ENCODE measurements at regions not wholly inside any gene's neighbourhood (a gene's known extent, or its start where the extent isn't known, plus 50 kb on each side); places are given as distances from the start of the nearest gene placed in this dataset.

DNA sequence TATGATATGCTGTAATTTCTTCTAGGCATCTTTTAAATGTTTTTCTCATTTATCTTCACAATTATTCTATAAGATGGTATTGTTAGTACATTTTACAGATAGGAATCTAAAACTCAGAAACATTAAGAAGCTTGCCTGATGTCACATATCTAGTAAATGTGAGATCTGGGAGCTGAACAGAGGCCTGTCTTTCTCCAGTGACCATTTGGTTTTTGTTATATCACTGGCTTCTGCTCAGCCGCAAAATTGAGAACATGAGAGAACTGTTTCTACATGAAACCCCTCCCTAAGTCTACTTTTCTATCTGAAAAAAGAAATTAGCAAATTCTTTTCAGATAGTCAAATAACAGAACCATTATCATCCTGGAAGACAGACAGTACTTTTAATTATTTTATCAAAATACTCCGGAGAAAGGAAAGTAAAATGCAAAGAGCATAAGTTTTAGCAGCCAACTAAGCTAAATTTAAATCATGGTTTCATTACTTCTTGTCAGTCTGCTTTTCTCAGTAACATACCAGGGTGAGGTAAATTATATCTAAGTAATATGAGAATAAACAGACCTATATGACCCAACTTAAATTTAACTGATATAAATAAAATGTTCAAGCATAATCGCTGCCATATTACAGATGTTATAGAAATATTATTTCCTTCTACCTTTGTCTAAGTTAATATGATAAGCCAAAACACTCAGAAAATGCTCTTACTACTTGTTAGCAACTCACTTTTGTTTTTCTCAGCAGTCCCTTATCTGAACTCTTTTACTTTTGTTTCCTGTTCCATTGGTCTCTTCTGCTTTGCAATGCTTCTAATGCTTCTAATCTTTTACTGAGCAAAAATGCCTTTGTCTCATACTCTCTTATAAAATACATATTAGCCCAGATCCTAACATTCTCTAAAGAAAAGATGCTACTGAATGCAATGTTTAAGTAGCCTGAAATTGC is 68.0 kb upstream of the MBNL1 start:
- Histone ChIP-seq H4K20me1 (ENCODE audit: insufficient read depth) (no peaks in the 10 kb centered on the region), H3K9ac (peak overlapping the region; percentile 72), H3K27me3 (ENCODE audit: insufficient read depth, low read depth) (no peaks in the 10 kb centered on the region), H3K4me2 (peak overlapping the region; percentile 85), H3K36me3 (ENCODE audit: insufficient read depth) (no peaks in the 10 kb centered on the region), H2AFZ (ENCODE audit: low read depth) (peak overlapping the region; percentile 6; the same call in 1 of the 2 replicates), H3K4me3 (IDR thresholded peaks at IDR 0.05; ENCODE audit: insufficient read depth, low read depth, low read length) (no peak overlapping the region), H3K4me1 (ENCODE audit: low read depth, poor library complexity, severe bottlenecking) (peaks cover 86% of the 10 kb centered on the region), H3K79me2 (ENCODE audit: insufficient read depth, low read depth) (peaks cover 100% of the 10 kb centered on the region), H3K27ac (peak overlapping the region; percentile 87)
- TF ChIP-seq CTCF (conservative IDR thresholded peaks at IDR 0.05; ENCODE audit: low read depth, low read length), result no peak

- H3K4me2 ChIP-seq, result peak overlapping the region; percentile 85
- peak overlapping the region; percentile 72 for H3K9ac ChIP-seq
- H4K20me1 ChIP-seq (ENCODE audit: insufficient read depth), result no peaks in the 10 kb centered on the region
- peak overlapping the region; percentile 2 for H2AFZ ChIP-seq (ENCODE audit: low read depth)
- TF ChIP-seq CTCF (conservative IDR thresholded peaks at IDR 0.05; ENCODE audit: low read depth, low read length), result no peak
- H3K27ac ChIP-seq, result peak overlapping the region; percentile 87
- no peaks in the 10 kb centered on the region for H3K27me3 ChIP-seq (ENCODE audit: insufficient read depth, low read depth)
- peaks cover 87% of the 10 kb centered on the region for H3K79me2 ChIP-seq (ENCODE audit: insufficient read depth, low read depth)
- peak overlapping the region; percentile 85 for H3K4me3 ChIP-seq (IDR thresholded peaks at IDR 0.05; ENCODE audit: insufficient read depth, low read depth, low read length)
- peaks cover 74% of the 10 kb centered on the region for H3K4me1 ChIP-seq (ENCODE audit: low read depth, poor library complexity, severe bottlenecking)
- H3K36me3 ChIP-seq (ENCODE audit: insufficient read depth), result no peaks in the 10 kb centered on the region
Measured at GRCh38 chr3:152202976-152203626, 65.6 kb upstream of the MBNL1 start.

- peak overlapping the region; percentile 2; the same call in 1 of the 2 replicates for H2AFZ ChIP-seq (ENCODE audit: low read depth)
- no peaks in the 10 kb centered on the region for H3K36me3 ChIP-seq (ENCODE audit: insufficient read depth)
- H3K4me3 ChIP-seq (IDR thresholded peaks at IDR 0.05; ENCODE audit: insufficient read depth, low read depth, low read length), result peak overlapping the region; percentile 85
- H3K27me3 ChIP-seq (ENCODE audit: insufficient read depth, low read depth), result no peaks in the 10 kb centered on the region
- H4K20me1 ChIP-seq (ENCODE audit: insufficient read depth), result no peaks in the 10 kb centered on the region
- peaks cover 82% of the 10 kb centered on the region for H3K79me2 ChIP-seq (ENCODE audit: insufficient read depth, low read depth)
- peak overlapping the region; percentile 85 for H3K4me2 ChIP-seq
- no peak for TF ChIP-seq CTCF (conservative IDR thresholded peaks at IDR 0.05; ENCODE audit: low read depth, low read length)
- H3K4me1 ChIP-seq (ENCODE audit: low read depth, poor library complexity, severe bottlenecking), result peaks cover 69% of the 10 kb centered on the region
- peak overlapping the region; percentile 87 for H3K27ac ChIP-seq
- peak overlapping the region; percentile 72 for H3K9ac ChIP-seq
Measured at GRCh38 chr3:152203652-152204051, 65.1 kb upstream of the MBNL1 start.

DNA sequence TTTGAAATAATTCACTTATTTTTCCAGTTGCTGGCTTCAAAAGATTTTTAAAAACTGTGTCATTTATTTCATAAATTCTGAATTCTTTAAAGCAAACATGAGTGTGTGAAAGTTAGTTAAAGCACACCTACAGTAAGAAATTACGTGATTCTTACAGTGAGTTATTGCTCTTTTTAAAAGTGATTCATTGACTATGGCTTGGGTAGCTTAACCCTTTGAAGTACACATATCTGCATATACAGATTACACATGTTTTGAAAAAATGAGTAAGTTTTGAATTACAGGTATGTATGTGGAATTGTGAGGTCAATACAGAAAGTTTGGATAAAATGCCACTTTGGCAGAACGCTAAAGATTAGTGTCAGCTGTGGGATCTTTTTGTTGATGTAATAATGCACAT is 64.5 kb upstream of the MBNL1 start:
- H3K27me3 ChIP-seq (ENCODE audit: insufficient read depth, low read depth), result no peaks in the 10 kb centered on the region
- H3K4me2 ChIP-seq, result peak overlapping the region; percentile 85
- no peaks in the 10 kb centered on the region for H4K20me1 ChIP-seq (ENCODE audit: insufficient read depth)
- H2AFZ ChIP-seq (ENCODE audit: low read depth), result peak overlapping the region; percentile 4; the same call in 1 of the 2 replicates
- no peak for TF ChIP-seq CTCF (conservative IDR thresholded peaks at IDR 0.05; ENCODE audit: low read depth, low read length)
- H3K4me3 ChIP-seq (IDR thresholded peaks at IDR 0.05; ENCODE audit: insufficient read depth, low read depth, low read length), result peak overlapping the region; percentile 75
- H3K36me3 ChIP-seq (ENCODE audit: insufficient read depth), result no peaks in the 10 kb centered on the region
- H3K9ac ChIP-seq, result peak overlapping the region; percentile 72
- peaks cover 76% of the 10 kb centered on the region for H3K79me2 ChIP-seq (ENCODE audit: insufficient read depth, low read depth)
- peaks cover 63% of the 10 kb centered on the region for H3K4me1 ChIP-seq (ENCODE audit: low read depth, poor library complexity, severe bottlenecking)
- H3K27ac ChIP-seq, result peak overlapping the region; percentile 87

Measured in KMS-11 (cell line).